GM21737 (cell line): ENCODE measurements at regions not wholly inside any gene's neighbourhood (a gene's known extent, or its start where the extent isn't known, plus 50 kb on each side); places are given as distances from the start of the nearest gene placed in this dataset.
A peak's percentile ranks its signal among the peaks of the same experiment; 100 is the strongest.
"Not testable (repeated sequence)": the region's sequence is repeated elsewhere in the genome, so short reads cannot be mapped to it uniquely, and the experiment has no call there.

Experiments used
- ATAC-seq: cut with Tn5 transposase; IDR thresholded peaks from one replicate; pipeline ENCODE4 v1.9.1; 2021; ENCODE audit warnings: mild to moderate bottlenecking, moderate library complexity; ENCODE audit not compliant: unreplicated experiment

DNA sequence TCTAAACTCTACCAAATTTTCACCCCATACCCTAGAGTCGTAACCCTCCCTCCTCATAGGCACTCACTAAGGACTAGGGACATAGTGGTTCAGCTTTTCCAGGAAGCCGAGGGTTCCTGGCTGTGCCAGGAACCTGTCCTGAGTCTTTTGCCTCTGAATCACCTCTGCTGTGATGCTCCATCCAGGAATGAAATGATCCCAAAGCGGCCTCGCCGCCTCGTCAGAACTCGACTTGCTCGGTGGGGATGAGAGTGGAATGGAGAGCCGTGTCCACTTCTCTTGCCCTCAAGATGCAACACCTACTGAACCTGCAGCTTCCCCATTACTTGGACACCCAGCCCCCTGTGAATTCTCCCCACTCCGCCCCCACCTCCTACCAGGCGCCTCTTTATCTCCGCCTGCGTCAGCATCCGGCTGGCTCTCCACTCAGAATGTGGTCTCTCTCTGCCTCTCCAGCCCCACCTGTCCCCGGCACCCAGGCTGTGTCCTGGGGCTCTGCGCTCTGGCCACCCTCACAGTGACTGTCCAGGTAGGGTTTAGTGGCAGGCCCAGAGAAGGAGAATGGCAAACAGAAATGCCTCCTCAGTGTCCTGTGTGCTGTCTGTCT is 366.1 kb upstream of the ZNF32 start:
- no peak for ATAC-seq

DNA sequence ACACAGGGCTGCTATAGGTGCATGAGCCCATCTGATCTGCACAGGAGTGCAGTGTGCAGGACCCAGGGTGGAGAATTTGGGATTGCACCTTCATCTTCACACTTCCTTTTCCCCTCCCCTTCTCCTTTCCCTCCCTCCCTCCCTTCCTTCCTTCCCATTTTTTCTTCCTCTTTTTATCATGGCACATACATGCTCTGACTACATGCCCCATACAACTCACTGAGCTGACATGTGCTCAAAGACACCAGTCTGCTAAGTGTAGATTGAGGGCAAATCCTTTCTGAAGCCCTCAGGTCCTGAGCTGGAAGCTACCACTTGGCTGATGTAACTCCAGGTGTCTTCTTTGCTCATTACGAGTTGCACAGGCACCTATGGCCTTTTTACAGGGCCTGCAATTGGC is 365.3 kb upstream of the ZNF32 start:
- no peak for ATAC-seq

DNA sequence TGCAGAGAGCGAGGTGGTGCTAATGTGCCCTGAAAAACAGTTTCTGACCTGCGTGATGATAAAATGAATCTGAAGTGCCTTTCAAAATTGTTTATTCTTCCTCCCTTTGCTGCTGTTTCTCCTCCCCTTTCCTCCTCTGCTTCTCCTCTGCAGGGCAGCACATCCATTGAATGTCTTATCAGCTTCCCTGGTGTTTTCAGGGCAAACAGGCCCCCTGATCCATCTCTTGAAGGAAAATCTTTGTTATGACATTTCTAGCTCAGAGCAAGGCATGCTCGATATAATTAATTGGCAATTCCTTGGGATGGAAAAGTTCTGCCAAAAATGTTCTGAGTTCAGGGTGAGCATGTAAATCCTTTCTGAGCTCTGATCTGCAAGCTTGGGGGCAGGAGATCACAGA is 364.2 kb upstream of the ZNF32 start:
- no peak for ATAC-seq

DNA sequence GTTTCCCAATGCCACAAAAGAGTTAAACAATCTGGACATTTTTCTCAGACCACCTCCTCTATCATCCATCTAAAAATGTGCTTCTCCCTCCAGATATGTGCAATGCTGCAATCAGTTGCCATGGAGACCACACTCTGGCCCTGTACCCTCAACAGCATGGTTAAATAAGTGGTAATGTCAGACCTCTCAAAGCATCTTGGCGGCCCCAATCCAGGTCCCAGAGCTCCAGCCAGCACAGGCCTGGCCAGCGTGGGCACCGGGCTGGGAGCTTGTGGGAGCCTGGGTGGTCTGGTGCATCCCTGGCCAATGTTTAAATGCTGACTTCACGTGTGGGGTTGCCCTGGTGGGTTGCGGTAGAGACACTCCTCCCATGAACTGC is 362.9 kb upstream of the ZNF32 start:
- no peak for ATAC-seq

- ATAC-seq: peak; percentile 96
Observed at GRCh38 chr10:44010873-44011602, 362.4 kb upstream of the ZNF32 start.

GRCh38 chr10:44009891-44010632 is 361.4 kb upstream of the ZNF32 start:
- no peak for ATAC-seq

- ATAC-seq: no peak
Observed at GRCh38 chr10:44008917-44009709, 360.4 kb upstream of the ZNF32 start.

DNA sequence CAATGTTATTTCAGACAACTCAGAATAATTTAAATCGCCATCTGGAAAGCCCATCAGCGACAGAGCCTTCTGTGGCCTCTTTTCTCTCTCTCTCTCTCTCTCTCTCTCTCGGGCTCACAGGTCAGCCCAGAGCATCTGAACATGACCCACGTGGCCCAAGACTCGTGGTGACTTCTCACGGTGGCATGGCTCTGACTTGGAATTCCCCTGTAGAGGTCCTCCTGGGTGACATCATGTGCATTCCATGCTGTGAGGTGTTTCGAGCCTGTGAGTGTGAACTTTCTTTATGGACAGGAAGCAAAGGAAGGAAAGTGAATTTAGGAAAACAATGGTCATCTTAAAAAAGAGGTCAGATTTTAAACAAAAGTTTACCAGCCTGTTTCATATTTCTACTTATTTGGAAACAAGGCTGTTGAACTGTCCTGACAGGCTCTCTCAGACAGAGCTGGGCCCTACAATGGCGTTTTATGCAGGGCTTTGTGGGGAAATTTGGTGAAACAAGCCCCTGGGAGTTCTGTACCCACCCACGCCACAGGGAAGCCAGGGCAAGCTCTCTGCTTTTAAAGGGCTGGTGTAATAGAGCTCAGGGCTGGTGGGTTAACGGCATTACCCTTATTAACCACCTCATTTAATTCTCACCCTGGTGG is 359.7 kb upstream of the ZNF32 start:
- ATAC-seq: no peak

- ATAC-seq: no peak
Observed at GRCh38 chr10:44006771-44007170, 358.1 kb upstream of the ZNF32 start.

GRCh38 chr10:44005788-44006099 is 357.1 kb upstream of the ZNF32 start:
- ATAC-seq: no peak

- ATAC-seq: no peak
Observed at GRCh38 chr10:44004913-44005787, 356.5 kb upstream of the ZNF32 start.

- no peak for ATAC-seq
Observed at GRCh38 chr10:43998021-43998809, 349.5 kb upstream of the ZNF32 start.

GRCh38 chr10:43997330-43997729 is 348.6 kb upstream of the ZNF32 start:
- no peak for ATAC-seq

DNA sequence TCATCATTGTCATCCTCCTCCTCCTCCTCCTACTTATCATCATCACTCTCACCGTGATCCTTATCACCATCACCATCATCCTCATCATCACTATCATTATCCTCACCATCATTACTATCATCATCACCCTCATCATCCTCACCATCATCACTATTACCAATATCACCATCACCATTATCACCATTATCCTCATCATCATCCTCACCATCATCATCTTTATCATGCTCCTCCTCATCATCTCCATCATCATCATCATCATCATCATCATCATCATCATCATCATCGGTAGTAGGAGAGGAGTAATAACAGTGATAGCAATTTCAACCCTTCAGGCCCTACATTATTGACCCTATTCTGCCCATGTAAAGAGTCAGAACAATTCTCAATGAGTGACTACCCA is 345.9 kb upstream of the ZNF32 start:
- no peak for ATAC-seq

GRCh38 chr10:43992816-43993215 is 344.1 kb upstream of the ZNF32 start:
- ATAC-seq: not testable (repeated sequence)

DNA sequence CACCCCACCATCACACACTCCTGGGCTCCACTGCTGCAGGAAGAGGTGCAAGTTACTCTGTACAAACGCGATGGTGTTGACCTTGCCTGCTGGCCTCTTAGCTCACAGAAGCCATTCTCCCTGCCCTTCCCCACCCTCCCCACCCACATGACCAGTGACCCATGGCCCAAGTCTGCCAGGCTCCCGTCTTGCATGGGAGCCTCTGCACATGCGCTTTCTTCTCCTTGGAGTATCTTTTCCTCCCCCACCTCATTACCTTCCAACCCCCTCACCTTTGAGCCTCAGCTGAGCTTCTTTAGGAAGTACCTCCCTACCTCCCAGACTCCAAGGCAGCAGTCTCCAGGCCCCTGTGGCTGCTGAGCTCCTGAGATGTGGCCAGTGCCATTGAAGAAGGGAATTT is 337.7 kb upstream of the ZNF32 start:
- ATAC-seq: no peak

- ATAC-seq: no peak
Observed at GRCh38 chr10:43985941-43986340, 337.3 kb upstream of the ZNF32 start.

GRCh38 chr10:43983856-43984271 is 335.2 kb upstream of the ZNF32 start:
- no peak for ATAC-seq

GRCh38 chr10:43983405-43983804 is 334.7 kb upstream of the ZNF32 start:
- no peak for ATAC-seq
